ENCODE measurements at regions not wholly inside any gene's neighbourhood (a gene's known extent, or its start where the extent isn't known, plus 50 kb on each side); places are given as distances from the start of the nearest gene placed in this dataset.

- H3K4me1 Mint-ChIP-seq, result peaks cover 63% of the 10 kb centered on the region
- no peak for DNase-seq (ENCODE audit: low spot score in 2 of 2, unreplicated experiment in 2 of 2)
- no peaks in the 10 kb centered on the region for H3K27me3 Mint-ChIP-seq (ENCODE audit: low read depth)
- peak overlapping the region; percentile 81 for H3K4me3 Mint-ChIP-seq
- no peaks in the 10 kb centered on the region for H3K9me3 Mint-ChIP-seq
- no peaks in the 10 kb centered on the region for H3K36me3 Mint-ChIP-seq
- H3K27ac Mint-ChIP-seq, result peak overlapping the region; percentile 98
- TF ChIP-seq, protein P1, sequence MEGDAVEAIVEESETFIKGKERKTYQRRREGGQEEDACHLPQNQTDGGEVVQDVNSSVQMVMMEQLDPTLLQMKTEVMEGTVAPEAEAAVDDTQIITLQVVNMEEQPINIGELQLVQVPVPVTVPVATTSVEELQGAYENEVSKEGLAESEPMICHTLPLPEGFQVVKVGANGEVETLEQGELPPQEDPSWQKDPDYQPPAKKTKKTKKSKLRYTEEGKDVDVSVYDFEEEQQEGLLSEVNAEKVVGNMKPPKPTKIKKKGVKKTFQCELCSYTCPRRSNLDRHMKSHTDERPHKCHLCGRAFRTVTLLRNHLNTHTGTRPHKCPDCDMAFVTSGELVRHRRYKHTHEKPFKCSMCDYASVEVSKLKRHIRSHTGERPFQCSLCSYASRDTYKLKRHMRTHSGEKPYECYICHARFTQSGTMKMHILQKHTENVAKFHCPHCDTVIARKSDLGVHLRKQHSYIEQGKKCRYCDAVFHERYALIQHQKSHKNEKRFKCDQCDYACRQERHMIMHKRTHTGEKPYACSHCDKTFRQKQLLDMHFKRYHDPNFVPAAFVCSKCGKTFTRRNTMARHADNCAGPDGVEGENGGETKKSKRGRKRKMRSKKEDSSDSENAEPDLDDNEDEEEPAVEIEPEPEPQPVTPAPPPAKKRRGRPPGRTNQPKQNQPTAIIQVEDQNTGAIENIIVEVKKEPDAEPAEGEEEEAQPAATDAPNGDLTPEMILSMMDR (IDR thresholded peaks at IDR 0.05; ENCODE audit: unreplicated experiment), result no peak
Observed at GRCh38 chr14:73788317-73788598, 63.4 kb upstream of the PTGR2 start.

- Mint-ChIP-seq H3K36me3 (no peaks in the 10 kb centered on the region), H3K27ac (peak overlapping the region; percentile 98), H3K4me3 (peak overlapping the region; percentile 81), H3K27me3 (ENCODE audit: low read depth) (no peaks in the 10 kb centered on the region), H3K4me1 (peaks cover 69% of the 10 kb centered on the region), H3K9me3 (no peaks in the 10 kb centered on the region)
- DNase-seq (ENCODE audit: low spot score in 2 of 2, unreplicated experiment in 2 of 2), result no peak
- TF ChIP-seq, protein P1 (IDR thresholded peaks at IDR 0.05; ENCODE audit: unreplicated experiment), result no peak
Observed at GRCh38 chr14:73787486-73788316, 63.9 kb upstream of the PTGR2 start.

DNA sequence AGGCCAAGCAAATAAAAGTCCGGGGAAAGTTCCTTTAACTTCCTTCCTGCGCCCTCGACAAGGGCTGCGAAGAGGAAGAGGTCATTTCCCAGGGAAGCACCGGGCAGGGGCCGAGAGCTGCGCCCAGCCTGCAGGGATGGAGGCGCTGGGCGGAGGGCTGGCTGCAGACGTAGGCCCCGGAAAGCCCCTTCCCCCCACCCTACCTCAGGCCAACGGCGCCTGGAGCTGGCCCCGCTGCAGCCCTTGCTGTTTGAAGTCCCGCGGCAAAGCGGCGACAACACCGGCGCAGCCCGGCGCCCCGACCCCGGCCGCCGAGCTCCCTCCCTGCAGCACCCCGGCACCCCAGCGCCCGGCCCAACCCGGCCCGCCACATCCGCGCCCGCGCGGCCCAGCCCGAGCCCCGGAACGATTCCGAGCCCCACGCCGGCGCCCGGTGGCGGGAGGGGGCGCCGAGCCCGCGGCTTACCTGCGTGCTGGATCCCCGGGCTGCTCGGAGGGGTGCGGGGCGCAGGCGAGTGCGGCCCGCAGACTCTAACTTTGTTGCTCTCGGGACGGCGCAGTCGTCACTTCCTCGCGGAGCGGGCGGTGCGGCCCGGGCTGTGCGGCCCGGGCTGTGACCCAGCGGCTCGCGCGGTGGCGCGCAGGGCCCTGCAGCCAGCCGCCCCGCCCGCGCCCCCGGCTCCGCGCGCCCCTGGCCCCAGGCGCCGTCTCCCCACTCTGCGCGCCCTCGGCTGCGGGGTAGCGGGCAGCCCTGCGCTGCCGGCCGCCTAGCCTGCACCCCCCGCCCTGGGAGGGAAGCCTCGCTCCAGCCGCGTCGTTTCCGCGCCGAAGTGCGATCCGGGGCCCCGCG, 64.8 kb upstream of the PTGR2 start:
- DNase-seq (ENCODE audit: low spot score in 2 of 2, unreplicated experiment in 2 of 2), result peak; percentile 37 to 67
- Mint-ChIP-seq H3K27me3 (ENCODE audit: low read depth) (no peaks in the 10 kb centered on the region), H3K9me3 (no peaks in the 10 kb centered on the region), H3K4me1 (peaks cover 71% of the 10 kb centered on the region), H3K36me3 (no peaks in the 10 kb centered on the region), H3K4me3 (peak overlapping the region; percentile 86), H3K27ac (peak overlapping the region; percentile 98)
- TF ChIP-seq, protein P1 (IDR thresholded peaks at IDR 0.05; ENCODE audit: unreplicated experiment), result no peak

GRCh38 chr14:73785834-73786635, 65.6 kb upstream of the PTGR2 start:
- peak overlapping the region; percentile 86 for H3K4me3 Mint-ChIP-seq
- no peaks in the 10 kb centered on the region for H3K27me3 Mint-ChIP-seq (ENCODE audit: low read depth)
- peak overlapping the region; percentile 98 for H3K27ac Mint-ChIP-seq
- H3K9me3 Mint-ChIP-seq, result no peaks in the 10 kb centered on the region
- peak; percentile 37 to 66 for DNase-seq (ENCODE audit: low spot score in 2 of 2, unreplicated experiment in 2 of 2)
- no peaks in the 10 kb centered on the region for H3K36me3 Mint-ChIP-seq
- peaks cover 71% of the 10 kb centered on the region for H3K4me1 Mint-ChIP-seq
- TF ChIP-seq, protein P1 (IDR thresholded peaks at IDR 0.05; ENCODE audit: unreplicated experiment), result no peak

GRCh38 chr14:73785336-73785833, 66.2 kb upstream of the PTGR2 start:
- Mint-ChIP-seq H3K27me3 (ENCODE audit: low read depth) (no peaks in the 10 kb centered on the region), H3K9me3 (no peaks in the 10 kb centered on the region), H3K4me1 (peaks cover 68% of the 10 kb centered on the region), H3K36me3 (peaks cover 2% of the 10 kb centered on the region), H3K27ac (peak overlapping the region; percentile 98), H3K4me3 (peak overlapping the region; percentile 86)
- TF ChIP-seq, protein P1 (IDR thresholded peaks at IDR 0.05; ENCODE audit: unreplicated experiment), result no peak
- no peak for DNase-seq (ENCODE audit: low spot score in 2 of 2, unreplicated experiment in 2 of 2)
